SK-N-SH (cell line): ENCODE measurements at regions not wholly inside any gene's neighbourhood (a gene's known extent, or its start where the extent isn't known, plus 50 kb on each side); places are given as distances from the start of the nearest gene placed in this dataset.

Source experiments
- CTCF ChIA-PET: fragments of 300-600, 350-600 bp; formaldehyde crosslinking; extraction: SDS; loops from one replicate; lab custom pipeline; 2021; lab: Yijun Ruan, JAX
- POLR2A ChIA-PET: fragments of 350-600 bp; sonication (Branson Sonifier 250); formaldehyde crosslinking; extraction: SDS; loops from one replicate; lab custom pipeline; 2020; ENCODE audit warnings: antibody characterized with exemption, inconsistent platforms; lab: Yijun Ruan, JAX
- DNase-seq: peaks from one replicate; pipeline ENCODE4 v3.0.0; 2012
- H2AFZ ChIP-seq: fragments of 200-600 bp; sonication (generic); 2 replicates; pipeline ENCODE4 v1.8.1; 2016; ENCODE audit warnings: antibody characterized with exemption, mild to moderate bottlenecking, low read depth
- H3F3A ChIP-seq: fragments of 200-600 bp; sonication (generic); replicated peaks from 2 replicates; pipeline ENCODE3; 2016; ENCODE audit warnings: antibody characterized with exemption, mild to moderate bottlenecking; ENCODE audit not compliant: insufficient read depth
- H3K27ac ChIP-seq, 2 experiments: fragments of 200-500 bp in 1 of 2; fragments of 200-600 bp in 1 of 2; sonication (Bioruptor generic) in 1 of 2; sonication (generic), shearing (Covaris generic) in 1 of 2; 2 replicates each; pipeline versions ENCODE4 v1.5.1 to v1.6.1; 2014 to 2016; ENCODE audit warnings: low read depth in 2 of 2, inconsistent platforms in 1 of 2, low read length in 1 of 2, mild to moderate bottlenecking in 1 of 2, mixed read lengths in 1 of 2
- H3K27me3 ChIP-seq: fragments of 200-600 bp; sonication (generic), shearing (Covaris generic); 2 replicates; pipeline ENCODE4 v1.6.1; 2016; ENCODE audit warnings: mixed run types; ENCODE audit not compliant: insufficient read depth
- H3K36me3 ChIP-seq, 2 experiments: fragments of 200-500 bp in 1 of 2; fragments of 200-600 bp in 1 of 2; sonication (Bioruptor generic) in 1 of 2; sonication (generic) in 1 of 2; replicated peaks in 1 of 2; 2 replicates each; pipeline versions ENCODE3 to v1.5.1; 2014 to 2016; ENCODE audit warnings: low read length in 1 of 2, mild to moderate bottlenecking in 1 of 2; ENCODE audit not compliant: insufficient read depth in 2 of 2, control insufficient read depth in 1 of 2
- H3K4me1 ChIP-seq, 2 experiments: fragments of 200-500 bp in 1 of 2; fragments of 200-600 bp in 1 of 2; sonication (Bioruptor generic) in 1 of 2; sonication (generic), shearing (Covaris generic) in 1 of 2; 2 replicates each; pipeline versions ENCODE4 v1.5.1 to v1.6.1; 2014 to 2016; ENCODE audit warnings: low read depth in 1 of 2, low read length in 1 of 2, mixed run types in 1 of 2; ENCODE audit not compliant: insufficient read depth in 2 of 2, control insufficient read depth in 1 of 2
- H3K4me2 ChIP-seq: fragments of 200-600 bp; sonication (generic), shearing (Covaris generic); 2 replicates; pipeline ENCODE4 v1.6.1; 2017; ENCODE audit warnings: mixed run types
- H3K4me3 ChIP-seq, 2 experiments: fragments of 200-500 bp in 1 of 2; fragments of 200-600 bp in 1 of 2; sonication (Bioruptor generic) in 1 of 2; sonication (generic), shearing (Covaris generic) in 1 of 2; 2 replicates each; pipeline versions ENCODE4 v1.5.1 to v1.8.1; 2014 to 2016; ENCODE audit warnings: low read depth in 2 of 2, inconsistent platforms in 1 of 2, low read length in 1 of 2, mild to moderate bottlenecking in 1 of 2, mixed read lengths in 1 of 2, moderate library complexity in 1 of 2
- H3K79me2 ChIP-seq: fragments of 200-600 bp; sonication (generic); 2 replicates; pipeline ENCODE4 v1.8.1; 2017; ENCODE audit warnings: mild to moderate bottlenecking; ENCODE audit not compliant: insufficient read depth
- H3K9ac ChIP-seq: fragments of 200-600 bp; sonication (generic); 2 replicates; pipeline ENCODE4 v1.6.1; 2017; ENCODE audit warnings: mixed run types
- H3K9me2 ChIP-seq: fragments of 200-600 bp; sonication (generic); 2 replicates; pipeline ENCODE4 v1.6.1; 2017; ENCODE audit warnings: mixed run types
- H3K9me3 ChIP-seq: fragments of 200-600 bp; sonication (generic); 2 replicates; pipeline ENCODE4 v1.6.1; 2017; ENCODE audit warnings: mixed run types, mild to moderate bottlenecking, moderate library complexity
- H4K20me1 ChIP-seq: fragments of 200-600 bp; sonication (generic); 2 replicates; pipeline ENCODE4 v1.6.1; 2017; ENCODE audit warnings: mild to moderate bottlenecking, mixed run types; ENCODE audit not compliant: insufficient read depth
- ELF1 ChIP-seq: IDR thresholded peaks from 2 replicates; pipeline ENCODE4 v1.4.0; 2012
- GABPA ChIP-seq: IDR thresholded peaks from 2 replicates; pipeline ENCODE4 v1.4.0; 2012; ENCODE audit warnings: low read depth, mild to moderate bottlenecking
- GATA2 ChIP-seq: sonication (generic); formaldehyde crosslinking; IDR thresholded peaks from 2 replicates; pipeline ENCODE4 v1.5.0; 2020; ENCODE audit warnings: mild to moderate bottlenecking, missing genetic modification reagents
- MEF2A ChIP-seq: IDR thresholded peaks from 2 replicates; pipeline ENCODE4 v1.4.0; 2012; ENCODE audit warnings: low read depth, borderline replicate concordance
- NFIC ChIP-seq: IDR thresholded peaks from 2 replicates; pipeline ENCODE4 v1.4.0; 2012; ENCODE audit warnings: borderline replicate concordance
- RCOR1 ChIP-seq: fragments of 150-350 bp; IDR thresholded peaks from 2 replicates; pipeline ENCODE4 v1.6.1; 2017; ENCODE audit warnings: antibody characterized with exemption, low read length
- RFX5 ChIP-seq: IDR thresholded peaks from 2 replicates; pipeline ENCODE4 v1.6.1; 2012; ENCODE audit warnings: mild to moderate bottlenecking, improper control_type of control experiment, low read length
- RXRA ChIP-seq: IDR thresholded peaks from 2 replicates; pipeline ENCODE4 v1.4.0; 2012; ENCODE audit warnings: low read depth, mild to moderate bottlenecking, borderline replicate concordance
- WGBS: methylation state at CpG from one replicate; pipeline ENCODE4 v1.1.6; 2017; ENCODE audit warnings: low lambda C conversion rate; 5-methylcytosine and 5-hydroxymethylcytosine counted together
- TF ChIP-seq, protein P1 (sequence below): fragments of 150-350 bp; IDR thresholded peaks from 2 replicates; pipeline ENCODE4 v1.6.1; 2016; ENCODE audit warnings: mild to moderate bottlenecking, low read depth, low read length
- TF ChIP-seq, protein P2 (sequence below): fragments of 200-600 bp; sonication (generic); IDR thresholded peaks from 2 replicates; pipeline ENCODE4 v1.6.1; 2017; ENCODE audit warnings: antibody characterized with exemption, mild to moderate bottlenecking, moderate library complexity

DNA sequence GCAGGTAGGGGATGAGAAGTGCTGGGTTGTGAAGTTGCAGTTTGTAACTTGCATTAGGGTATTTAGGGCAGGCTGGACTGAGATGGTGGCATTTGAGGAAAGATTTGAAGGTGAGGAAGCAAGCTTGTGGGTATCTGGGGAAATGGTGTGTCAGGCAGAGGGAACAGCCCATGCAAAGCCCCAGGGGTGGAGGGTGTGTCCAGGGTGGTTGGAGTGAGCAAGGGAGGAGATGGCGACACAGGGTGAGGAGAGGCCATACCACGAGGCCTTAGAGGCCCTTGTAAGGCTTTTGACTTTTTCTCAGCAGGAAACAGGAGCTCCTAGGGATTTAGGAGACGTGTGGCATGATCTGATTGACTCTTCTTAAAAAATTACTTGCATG lies 136.9 kb downstream of the NUAK1 start:
- CTCF ChIA-PET, result no interaction called here
- POLR2A ChIA-PET, result no interaction called here
- WGBS, result 81% methylated on average over 3 of the region's 3 CpGs

DNA sequence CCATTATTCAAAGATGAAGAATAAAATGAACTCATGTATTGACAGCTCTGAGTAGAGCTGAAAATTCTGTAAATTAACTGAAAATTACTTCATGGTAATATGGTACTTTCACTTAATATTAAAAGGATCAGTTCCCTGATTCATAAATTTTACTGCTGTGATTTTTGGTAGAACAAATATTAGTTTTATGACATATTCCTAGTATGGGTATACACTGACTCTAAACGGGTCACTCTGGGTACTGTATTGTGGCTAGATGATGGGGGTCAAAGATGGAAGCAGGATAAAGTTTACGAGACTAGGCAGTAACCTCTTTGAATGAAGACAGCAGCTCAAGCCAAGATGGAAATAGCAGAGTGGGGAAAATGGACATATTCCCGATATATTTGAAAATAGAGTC lies 135.5 kb downstream of the NUAK1 start:
- H3K27me3 ChIP-seq, result no peaks in the 10 kb centered on the region
- H3K4me2 ChIP-seq, result no peak overlapping the region
- POLR2A ChIA-PET, result no interaction called here

More for the DNA sequence above, 136.9 kb downstream of the NUAK1 start:
- H4K20me1 ChIP-seq, result no peaks in the 10 kb centered on the region
- H3K4me1 ChIP-seq, result no peaks in the 10 kb centered on the region
- no peaks in the 10 kb centered on the region for H3F3A ChIP-seq
- no peak for DNase-seq
- TF ChIP-seq GATA2, result no peak
- no peak overlapping the region for H2AFZ ChIP-seq
- no peak overlapping the region for H3K9ac ChIP-seq
- no peaks in the 10 kb centered on the region for H3K27me3 ChIP-seq
- no peaks in the 10 kb centered on the region for H3K9me3 ChIP-seq
- H3K79me2 ChIP-seq, result no peaks in the 10 kb centered on the region
- H3K27ac ChIP-seq, result no peak overlapping the region
- no peaks in the 10 kb centered on the region for H3K36me3 ChIP-seq
- H3K4me2 ChIP-seq, result no peak overlapping the region
- H3K4me3 ChIP-seq, result no peak overlapping the region
- H3K9me2 ChIP-seq, result no peaks in the 10 kb centered on the region

DNA sequence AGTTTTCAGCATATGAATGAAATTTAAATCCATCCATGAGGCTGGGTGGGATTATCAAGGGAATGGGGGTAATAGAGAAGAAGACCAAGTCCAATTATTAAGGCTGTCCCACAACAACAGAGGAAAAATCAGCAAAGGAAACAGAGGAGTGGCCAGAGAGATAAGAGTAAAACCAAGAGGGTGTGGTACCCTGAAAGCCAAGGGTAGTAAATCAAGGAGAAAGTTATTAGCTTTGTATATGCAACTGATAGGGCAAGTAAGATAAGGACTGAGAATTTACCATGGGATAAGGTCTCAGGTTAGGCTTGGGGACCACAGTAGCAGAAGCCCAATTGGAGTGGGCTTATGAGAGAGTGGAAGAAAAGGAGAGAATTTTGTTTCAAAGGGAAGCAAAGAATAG lies 134.5 kb downstream of the NUAK1 start:
- Histone ChIP-seq H3K4me1 (no peaks in the 10 kb centered on the region), H3K4me3 (no peak overlapping the region), H3K9ac (no peak overlapping the region), H3K9me2 (no peaks in the 10 kb centered on the region), H4K20me1 (no peaks in the 10 kb centered on the region), H3F3A (no peaks in the 10 kb centered on the region), H3K27me3 (no peaks in the 10 kb centered on the region), H3K79me2 (no peaks in the 10 kb centered on the region), H3K36me3 (no peaks in the 10 kb centered on the region), H3K9me3 (no peaks in the 10 kb centered on the region), H3K4me2 (no peak overlapping the region), H3K27ac (no peak overlapping the region), H2AFZ (no peak overlapping the region)
- ChIA-PET CTCF (no interaction called here), POLR2A (no interaction called here)
- no peak for DNase-seq
- TF ChIP-seq MEF2A (no peak), RXRA (no peak)

More for the DNA sequence above, 135.5 kb downstream of the NUAK1 start:
- Histone ChIP-seq H3K36me3 (no peaks in the 10 kb centered on the region), H3F3A (no peaks in the 10 kb centered on the region), H3K9ac (no peak overlapping the region), H4K20me1 (no peaks in the 10 kb centered on the region), H3K27ac (no peak overlapping the region), H3K4me1 (no peaks in the 10 kb centered on the region), H3K4me3 (no peak overlapping the region), H3K9me2 (no peaks in the 10 kb centered on the region), H3K79me2 (no peaks in the 10 kb centered on the region), H3K9me3 (no peaks in the 10 kb centered on the region), H2AFZ (no peak overlapping the region)
- no peak for DNase-seq
- TF ChIP-seq, protein P1, sequence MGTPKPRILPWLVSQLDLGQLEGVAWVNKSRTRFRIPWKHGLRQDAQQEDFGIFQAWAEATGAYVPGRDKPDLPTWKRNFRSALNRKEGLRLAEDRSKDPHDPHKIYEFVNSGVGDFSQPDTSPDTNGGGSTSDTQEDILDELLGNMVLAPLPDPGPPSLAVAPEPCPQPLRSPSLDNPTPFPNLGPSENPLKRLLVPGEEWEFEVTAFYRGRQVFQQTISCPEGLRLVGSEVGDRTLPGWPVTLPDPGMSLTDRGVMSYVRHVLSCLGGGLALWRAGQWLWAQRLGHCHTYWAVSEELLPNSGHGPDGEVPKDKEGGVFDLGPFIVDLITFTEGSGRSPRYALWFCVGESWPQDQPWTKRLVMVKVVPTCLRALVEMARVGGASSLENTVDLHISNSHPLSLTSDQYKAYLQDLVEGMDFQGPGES, result no peak
- TF ChIP-seq RFX5, result no peak
- CTCF ChIA-PET, result interaction anchor here (0.7 kb wide), 1 partner anchor 12 kb away, joined by 3 read pairs; no protein-coding TSS in a partner anchor
- 69% methylated on average over 3 of the region's 3 CpGs for WGBS

DNA sequence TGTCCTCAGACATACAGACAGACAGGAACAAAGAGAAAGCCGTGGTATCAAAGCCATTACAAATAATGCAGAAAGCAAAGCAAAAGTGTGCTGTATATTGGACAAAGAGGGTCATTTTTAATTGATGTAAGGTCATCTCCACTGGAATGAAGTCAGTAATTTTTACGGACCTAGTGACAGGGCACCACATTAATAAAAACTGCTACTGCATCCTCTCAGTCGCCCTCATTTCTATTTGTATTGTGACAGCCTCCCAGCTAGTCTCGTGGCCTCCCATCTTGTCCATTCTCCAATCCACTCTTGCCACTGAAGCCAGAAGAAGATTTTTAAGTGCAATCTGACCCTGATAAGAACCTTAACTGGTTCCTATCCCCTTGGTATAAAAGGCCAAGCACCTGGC lies 132.4 kb downstream of the NUAK1 start:
- H3K9me2 ChIP-seq, result no peaks in the 10 kb centered on the region
- H3K4me2 ChIP-seq, result no peak overlapping the region
- H3F3A ChIP-seq, result no peaks in the 10 kb centered on the region
- 71% methylated on average over 4 of the region's 4 CpGs for WGBS
- H3K4me3 ChIP-seq, result no peak overlapping the region
- no peak overlapping the region for H2AFZ ChIP-seq
- H3K36me3 ChIP-seq, result no peaks in the 10 kb centered on the region
- no peaks in the 10 kb centered on the region for H4K20me1 ChIP-seq
- no peaks in the 10 kb centered on the region for H3K9me3 ChIP-seq
- ChIA-PET POLR2A (no interaction called here), CTCF (no interaction called here)
- no peaks in the 10 kb centered on the region for H3K27me3 ChIP-seq
- H3K79me2 ChIP-seq, result no peaks in the 10 kb centered on the region
- no peak overlapping the region for H3K27ac ChIP-seq
- no peak for TF ChIP-seq ELF1
- TF ChIP-seq GABPA, result no peak
- TF ChIP-seq, protein P2, sequence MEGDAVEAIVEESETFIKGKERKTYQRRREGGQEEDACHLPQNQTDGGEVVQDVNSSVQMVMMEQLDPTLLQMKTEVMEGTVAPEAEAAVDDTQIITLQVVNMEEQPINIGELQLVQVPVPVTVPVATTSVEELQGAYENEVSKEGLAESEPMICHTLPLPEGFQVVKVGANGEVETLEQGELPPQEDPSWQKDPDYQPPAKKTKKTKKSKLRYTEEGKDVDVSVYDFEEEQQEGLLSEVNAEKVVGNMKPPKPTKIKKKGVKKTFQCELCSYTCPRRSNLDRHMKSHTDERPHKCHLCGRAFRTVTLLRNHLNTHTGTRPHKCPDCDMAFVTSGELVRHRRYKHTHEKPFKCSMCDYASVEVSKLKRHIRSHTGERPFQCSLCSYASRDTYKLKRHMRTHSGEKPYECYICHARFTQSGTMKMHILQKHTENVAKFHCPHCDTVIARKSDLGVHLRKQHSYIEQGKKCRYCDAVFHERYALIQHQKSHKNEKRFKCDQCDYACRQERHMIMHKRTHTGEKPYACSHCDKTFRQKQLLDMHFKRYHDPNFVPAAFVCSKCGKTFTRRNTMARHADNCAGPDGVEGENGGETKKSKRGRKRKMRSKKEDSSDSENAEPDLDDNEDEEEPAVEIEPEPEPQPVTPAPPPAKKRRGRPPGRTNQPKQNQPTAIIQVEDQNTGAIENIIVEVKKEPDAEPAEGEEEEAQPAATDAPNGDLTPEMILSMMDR, result no peak
- TF ChIP-seq NFIC, result no peak
- TF ChIP-seq GATA2, result no peak
- no peak for TF ChIP-seq RCOR1
- TF ChIP-seq MEF2A, result no peak
- no peak for TF ChIP-seq RXRA
- H3K4me1 ChIP-seq, result no peaks in the 10 kb centered on the region
- DNase-seq, result no peak
- no peak overlapping the region for H3K9ac ChIP-seq
